A673 (cell line): ENCODE measurements at regions not wholly inside any gene's neighbourhood (a gene's known extent, or its start where the extent isn't known, plus 50 kb on each side); places are given as distances from the start of the nearest gene placed in this dataset.

Source experiments
- CTCF ChIP-seq: fragments of 300-800, 200-600 bp; sonication (generic); conservative IDR thresholded peaks from 2 replicates; pipeline ENCODE4 v1.5.1; 2017; ENCODE audit warnings: low read depth, mild to moderate bottlenecking, antibody characterized with exemption, low read length, moderate library complexity, mixed read lengths
- EZH2 ChIP-seq: fragments of 200-600 bp; sonication (generic); IDR thresholded peaks from 2 replicates; pipeline ENCODE4 v1.6.1; 2017; ENCODE audit warnings: borderline replicate concordance, low read depth, mild to moderate bottlenecking, mixed read lengths, antibody characterized with exemption, low read length; ENCODE audit not compliant: poor library complexity, severe bottlenecking

DNA sequence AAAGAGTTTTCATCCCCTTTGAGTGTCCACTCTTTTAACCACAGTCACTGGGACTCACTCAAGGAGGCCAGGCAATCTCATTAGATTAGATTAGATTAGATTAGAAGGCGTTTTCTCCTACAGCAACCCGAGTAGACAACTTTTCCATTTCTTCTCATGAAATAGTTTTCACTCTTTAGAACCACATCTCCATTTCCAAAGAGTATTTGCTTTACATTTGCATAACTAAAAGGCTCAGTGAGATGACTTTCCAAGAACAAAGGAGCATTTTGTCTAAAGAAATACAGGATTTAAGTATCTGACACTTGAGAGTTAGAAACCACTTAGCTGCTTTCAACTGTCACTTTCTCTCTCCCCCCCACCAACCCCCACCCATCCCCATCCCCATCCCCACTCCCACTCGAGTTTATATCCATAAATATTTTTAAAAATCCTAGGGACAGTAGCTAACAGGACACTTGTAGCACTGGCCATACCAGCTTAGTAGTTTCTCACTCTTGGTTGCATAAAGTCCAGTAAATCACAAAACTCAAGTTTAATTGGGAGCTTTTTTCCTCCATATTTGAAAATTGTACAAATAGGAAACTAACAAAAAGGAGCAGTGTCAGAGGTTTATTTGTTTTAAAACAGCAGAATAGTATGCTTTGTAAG is 2202.9 kb upstream of the WWC1 start:
- TF ChIP-seq CTCF (no peak), EZH2 (no peak)
